MV-4-11 (cell line): ENCODE measurements at regions not wholly inside any gene's neighbourhood (a gene's known extent, or its start where the extent isn't known, plus 50 kb on each side); places are given as distances from the start of the nearest gene placed in this dataset.

Source experiments
- DNase-seq: peaks from one replicate; lab custom pipeline; 2025; lab: John Stamatoyannopoulos, UW

DNA sequence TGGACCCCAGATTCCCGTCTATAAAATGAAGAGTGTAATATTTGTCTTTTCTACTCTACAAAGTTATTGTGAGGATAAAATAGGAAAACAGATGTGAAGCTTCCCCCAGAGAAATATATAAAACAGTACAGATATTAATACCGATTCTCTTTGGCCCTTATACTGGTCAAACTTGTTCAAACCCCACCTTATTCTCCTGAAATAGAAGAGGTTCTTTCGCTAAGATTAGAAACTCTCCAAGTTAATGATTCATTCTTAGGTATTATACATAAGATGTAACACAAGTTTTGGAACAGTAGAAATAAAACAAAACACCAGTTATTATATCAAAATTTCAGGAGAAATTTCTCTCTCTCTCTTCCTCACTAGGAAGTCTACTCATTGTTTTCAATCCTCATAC lies 852.4 kb upstream of the ADAMTS5 start:
- DNase-seq = no peak

DNA sequence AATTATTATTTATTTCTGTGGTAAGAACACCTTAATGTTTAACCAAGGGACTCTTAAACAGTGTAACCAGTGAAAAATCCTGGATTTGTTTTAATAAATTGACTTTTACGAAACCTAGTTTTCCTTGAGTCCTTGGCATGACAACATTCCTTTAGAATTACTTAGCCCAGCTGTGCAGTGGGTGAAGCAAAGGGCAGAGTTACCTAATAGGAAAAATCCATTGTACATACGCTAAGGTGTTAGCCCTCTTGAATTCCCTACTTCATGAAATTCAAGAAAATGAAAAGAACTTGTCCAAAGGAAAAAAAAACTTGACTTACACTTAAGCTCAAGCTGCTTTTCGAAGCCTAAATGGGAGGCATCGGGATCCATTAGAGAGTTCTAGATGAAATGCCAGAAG lies 852.0 kb upstream of the ADAMTS5 start:
- DNase-seq = no peak

DNA sequence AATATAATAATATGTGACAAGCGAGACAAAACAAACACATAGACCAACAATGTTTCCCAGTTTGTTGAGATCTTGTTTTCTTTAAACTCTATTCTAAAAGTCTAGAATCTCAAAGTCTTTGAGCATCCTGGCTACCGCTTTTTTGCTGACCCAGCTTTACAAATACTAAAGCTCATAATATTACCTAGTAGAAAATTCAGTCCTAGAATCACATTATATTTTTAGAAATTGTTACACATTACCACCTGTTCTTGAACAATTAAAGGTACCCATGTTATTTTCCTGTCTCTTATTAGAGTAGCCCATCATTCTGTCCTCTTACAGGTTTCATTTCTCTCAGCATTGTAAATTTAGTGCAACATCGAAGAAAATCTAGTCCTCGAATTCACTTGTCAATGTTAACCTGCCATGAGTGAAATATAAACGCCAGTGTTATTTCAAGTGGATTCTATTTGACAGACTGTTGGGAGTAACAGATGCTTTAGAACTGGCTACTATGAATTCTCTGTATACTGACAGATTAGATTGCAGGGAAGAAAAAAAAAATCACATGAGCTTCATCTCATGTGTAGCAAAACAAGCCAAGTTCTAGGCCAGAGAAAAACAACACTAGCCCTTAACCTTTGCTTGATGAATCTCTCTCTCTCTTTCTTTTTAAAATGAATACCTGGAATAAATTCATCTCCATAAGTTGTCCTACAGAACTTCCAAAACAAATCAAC lies 851.2 kb upstream of the ADAMTS5 start:
- no peak for DNase-seq

DNA sequence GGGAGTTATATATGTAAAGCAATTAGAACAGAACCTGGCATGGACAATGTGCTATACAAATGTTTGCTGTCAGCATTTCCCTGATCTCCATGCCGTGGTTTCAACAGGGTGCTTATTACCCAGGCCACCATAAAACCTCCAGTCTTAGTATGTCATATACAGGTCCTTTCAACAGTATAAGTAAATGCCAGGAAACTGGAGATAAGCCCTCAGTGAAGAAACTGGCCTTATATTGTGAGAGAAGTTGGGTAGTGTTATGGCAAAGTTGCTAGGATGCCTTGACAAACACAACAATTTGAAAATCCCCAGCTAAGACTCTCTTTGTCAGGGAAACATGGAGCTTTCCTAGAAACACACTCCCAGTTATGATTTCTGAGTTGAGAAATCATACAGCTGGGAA lies 850.2 kb upstream of the ADAMTS5 start:
- DNase-seq = no peak

DNA sequence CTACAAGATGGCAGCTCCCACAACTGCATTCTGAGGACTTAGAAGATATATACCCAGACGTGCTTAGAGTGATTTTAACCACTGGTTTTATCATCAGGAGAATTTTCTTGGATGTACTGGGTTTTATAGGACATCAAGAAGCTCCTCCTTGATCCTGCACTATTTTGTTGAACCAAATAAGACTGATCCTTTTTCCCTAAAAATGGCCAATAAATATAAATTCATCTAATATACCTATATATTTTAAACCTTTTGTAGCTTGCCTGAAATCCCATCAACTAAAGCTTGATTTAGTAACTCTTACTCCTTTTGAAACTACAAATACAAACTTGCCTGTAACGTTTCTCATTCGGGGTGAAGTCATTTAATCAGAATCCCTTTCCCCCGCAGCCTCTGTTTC lies 849.4 kb upstream of the ADAMTS5 start:
- no peak for DNase-seq

DNA sequence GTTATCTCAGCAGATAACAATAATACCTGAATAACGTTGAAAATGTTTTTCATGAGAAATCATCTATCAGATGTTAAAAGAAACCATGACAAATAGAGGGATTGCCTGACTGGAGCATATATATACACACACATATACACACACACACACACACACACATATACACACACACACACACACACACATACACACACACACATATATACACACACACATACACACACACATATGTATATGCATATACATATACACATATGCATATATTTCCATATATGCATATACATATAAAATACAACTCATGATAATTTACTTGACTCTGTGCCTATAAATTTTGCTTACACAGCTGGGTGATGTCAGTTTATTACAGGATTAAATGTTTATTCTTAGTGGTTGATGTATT lies 847.3 kb upstream of the ADAMTS5 start:
- DNase-seq = no peak

DNA sequence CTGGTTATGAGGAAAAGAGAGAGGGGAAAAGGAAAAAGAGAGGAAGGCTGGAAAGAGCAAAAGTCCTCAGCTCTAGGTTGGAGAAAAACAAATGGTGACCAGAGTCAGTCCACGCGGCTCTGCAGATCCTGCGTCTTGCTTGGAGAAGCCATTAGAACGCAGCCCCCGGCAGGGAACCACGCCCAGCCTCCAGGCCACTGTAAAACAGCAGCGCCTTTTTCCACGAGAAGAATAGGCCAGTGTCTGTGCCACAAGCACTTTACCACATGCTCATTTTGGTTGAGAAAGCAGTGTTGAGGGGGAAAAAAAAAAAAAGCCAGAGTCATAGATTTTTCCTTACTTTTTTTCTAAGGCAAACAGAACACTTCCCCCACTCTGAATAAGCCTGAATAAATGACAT lies 846.9 kb upstream of the ADAMTS5 start:
- DNase-seq = no peak

DNA sequence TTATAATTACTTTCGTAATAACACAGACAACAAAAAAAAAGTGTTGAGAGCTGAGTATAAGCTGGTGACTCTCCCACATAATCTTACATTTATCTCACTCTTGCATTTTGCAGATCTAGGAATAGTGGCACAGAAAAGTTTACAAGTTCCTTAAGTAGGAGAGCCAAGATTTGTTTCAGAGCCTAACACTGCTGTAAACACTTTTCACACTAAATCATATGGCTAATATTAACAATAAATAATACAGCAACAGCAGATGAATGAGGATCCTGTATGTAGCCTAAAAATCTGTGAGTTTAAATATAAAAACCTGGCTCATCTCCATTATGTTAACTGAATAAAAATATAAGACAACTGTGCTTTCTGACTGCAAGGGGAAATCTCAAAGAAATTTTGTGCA lies 846.5 kb upstream of the ADAMTS5 start:
- DNase-seq = no peak

DNA sequence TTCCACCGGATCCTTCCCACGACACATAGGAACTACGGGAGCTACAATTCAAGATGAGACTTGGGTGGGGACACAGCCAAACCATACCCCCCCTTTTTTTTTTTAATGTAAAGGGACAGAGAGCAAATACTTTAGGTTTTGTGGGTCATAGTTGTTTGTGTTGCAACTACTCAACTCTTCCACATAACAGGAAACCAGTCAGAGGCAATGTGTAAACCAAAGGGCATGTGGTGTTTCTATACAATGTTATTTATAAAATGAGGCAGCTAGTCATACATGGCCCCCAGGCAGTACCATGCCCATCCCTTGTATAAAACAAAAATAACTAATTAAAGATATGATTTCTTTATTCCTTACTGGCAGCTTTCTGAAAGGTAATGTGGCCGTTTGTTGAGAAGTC lies 845.4 kb upstream of the ADAMTS5 start:
- peak; percentile 40 for DNase-seq

DNA sequence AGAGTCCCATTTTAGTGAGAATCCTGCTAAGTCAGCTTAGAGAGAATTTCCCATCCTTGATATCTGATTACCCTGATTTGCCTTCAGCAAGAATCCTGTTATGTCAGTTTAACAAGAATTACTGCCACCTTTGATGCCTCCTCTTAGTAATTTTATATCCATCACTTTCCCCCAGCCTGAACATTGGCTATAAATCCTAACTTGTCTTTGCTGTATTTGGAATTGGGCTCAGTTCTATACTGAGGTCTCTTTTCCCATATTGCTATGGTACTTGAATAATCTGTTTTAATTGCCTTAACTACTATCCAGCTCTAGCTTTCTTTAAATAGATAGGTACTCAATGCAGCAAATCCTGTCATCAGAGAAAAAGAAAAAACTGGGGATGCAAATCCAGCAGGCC lies 842.0 kb upstream of the ADAMTS5 start:
- no peak for DNase-seq

DNA sequence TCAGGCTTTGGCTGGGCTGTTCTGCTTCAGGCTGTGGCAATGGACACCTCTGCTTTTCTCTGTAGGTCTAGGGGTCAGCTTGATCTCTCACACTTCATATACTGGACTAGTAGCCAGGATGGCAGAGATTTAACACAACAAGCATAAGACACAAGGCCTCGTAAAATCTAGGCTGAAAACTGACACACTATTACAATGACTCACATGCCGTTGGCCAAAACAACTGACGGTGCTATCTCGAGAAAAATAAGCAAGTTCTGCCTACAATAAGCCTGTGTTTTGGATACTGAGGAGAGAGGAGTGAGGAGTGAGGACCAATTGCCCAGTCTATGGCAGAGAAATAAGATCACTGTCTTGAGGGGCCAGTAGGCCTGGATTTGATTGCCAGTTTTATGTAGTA lies 840.7 kb upstream of the ADAMTS5 start:
- no peak for DNase-seq

DNA sequence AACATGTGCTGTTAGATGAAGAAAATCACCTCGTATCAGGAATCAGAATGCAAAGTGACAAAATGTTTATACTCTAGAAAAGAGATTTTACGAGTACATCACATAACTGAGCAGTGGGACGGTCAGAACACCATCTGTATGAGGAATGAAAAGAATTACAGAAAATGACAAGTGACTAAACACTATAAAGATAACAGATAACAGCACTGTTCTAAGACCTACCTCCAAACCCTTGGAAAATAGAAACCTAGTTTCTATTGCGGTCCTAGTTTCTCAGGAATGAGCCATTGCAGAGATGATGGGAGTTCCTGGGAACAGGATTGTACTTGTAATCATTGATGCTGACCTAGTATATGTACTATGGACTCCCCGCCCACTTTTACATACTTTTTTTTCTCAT lies 839.4 kb upstream of the ADAMTS5 start:
- no peak for DNase-seq

DNA sequence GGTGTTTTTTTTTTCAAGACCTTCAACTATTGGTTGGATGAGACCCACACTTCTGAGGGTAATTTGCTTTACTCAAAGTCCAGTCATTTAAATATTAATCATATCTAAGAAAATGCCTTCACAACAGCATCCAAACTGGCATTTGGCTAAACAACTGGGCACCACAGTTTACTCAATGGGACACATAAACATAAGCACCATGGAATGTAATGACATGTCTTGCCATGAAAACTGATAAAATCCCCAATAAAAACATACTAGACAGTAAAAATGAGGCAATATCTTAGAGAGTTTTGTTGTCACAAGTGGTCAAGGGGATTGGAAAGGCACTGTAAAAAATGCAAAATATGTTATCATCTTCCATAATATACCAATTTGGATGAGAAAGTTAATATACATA lies 838.8 kb upstream of the ADAMTS5 start:
- DNase-seq = no peak

DNA sequence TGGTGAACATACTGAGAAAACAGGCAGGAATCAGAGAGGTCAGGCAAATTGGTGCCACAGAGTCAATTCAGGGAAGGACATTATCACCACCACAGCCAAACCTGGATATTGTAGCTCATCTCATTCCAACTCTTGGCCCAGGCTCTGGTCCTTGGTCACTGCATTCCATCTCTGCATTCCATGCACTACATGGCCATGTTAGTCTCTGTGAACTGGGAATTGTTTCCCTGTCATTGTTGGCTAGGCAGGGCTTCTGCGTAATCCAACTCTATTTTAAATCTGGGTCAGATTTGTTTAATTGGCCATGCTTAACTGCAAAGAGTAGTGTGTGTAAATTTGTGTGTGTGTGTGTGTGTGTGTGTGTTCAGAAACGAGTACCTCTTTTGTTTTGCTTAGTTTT lies 837.6 kb upstream of the ADAMTS5 start:
- no peak for DNase-seq

DNA sequence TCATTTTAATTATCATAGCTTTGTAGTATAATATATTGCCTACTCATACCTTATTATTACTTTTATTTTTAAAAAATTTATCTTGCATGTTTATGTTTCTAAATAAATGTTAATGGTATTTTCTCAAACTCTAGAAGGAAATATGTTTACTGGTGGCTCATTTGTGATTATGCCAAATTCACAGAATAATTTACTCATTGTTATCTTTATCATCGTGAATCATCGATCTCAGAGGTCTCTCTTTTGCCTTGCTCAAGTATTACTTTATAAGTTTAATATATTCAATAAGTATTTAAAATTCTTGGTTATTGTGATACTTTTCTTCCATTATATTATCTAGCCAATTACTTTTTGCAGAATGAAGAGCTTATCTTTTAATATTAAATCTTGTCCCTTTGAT lies 836.7 kb upstream of the ADAMTS5 start:
- DNase-seq = no peak

DNA sequence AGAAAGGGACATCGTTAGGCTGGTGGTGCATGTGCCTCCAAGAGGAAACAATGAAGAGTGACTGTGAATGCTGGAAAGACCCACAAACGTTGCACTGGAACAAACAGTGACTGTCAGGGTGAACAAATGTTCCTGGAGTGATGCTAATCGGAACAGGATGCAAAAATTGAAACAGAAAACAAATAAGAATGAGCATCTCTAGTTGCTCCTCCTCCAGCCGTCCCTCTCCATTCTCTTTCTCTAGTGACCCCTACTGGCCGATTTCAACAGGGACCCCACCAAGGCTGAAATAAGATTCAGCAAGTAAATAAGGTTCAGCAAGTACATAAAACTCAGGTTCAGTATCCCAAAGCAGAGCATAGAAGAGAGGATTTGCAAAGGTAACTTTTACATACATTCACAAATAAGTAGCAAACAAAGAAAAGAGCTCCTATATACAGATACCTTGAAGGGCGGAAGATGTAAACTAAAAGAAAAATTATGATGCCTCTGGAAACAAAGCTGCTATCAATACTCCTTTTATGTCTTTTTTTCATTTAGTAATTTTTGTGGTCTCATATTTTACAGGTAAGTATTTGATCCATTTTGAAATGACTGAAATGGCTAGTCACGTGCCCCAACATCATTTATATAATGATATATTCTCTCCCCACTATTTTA lies 836.1 kb upstream of the ADAMTS5 start:
- DNase-seq = peak; percentile 62

DNA sequence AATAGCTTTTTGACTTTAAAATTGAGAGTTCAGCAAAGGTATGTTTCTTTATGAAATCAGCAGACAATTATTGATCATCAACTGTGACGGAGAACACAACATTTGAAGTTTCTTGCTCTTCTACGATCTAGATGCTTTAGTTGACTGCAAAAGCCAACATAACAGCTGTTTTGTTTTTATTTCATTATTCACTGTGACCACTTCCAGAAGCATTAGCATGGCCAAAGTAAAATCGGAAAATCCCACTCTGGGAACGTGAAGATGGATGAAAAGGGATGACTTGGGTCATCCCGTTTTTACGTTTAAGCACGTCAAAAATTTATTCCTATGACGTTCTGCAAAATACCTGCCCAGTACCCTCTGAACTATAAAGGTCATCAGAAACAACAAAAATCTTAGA lies 833.0 kb upstream of the ADAMTS5 start:
- no peak for DNase-seq

DNA sequence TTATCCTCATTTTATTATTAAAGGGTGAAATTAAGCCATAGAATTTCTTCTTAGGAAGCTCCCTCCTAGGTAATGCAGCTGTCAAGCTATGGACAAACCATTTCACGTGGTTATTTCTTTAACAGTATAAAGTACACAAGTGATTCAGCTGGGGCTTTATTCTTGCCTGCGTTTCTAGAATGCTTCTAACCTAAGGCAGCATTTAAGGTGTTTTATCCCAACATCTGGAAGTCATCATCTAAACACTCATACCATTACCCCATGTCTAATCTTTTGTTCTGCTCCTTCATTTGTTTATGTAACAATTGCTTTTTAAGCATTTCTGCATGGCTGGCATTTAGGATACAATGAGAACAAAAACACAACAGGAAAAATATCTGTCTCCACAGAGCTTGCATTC lies 829.2 kb upstream of the ADAMTS5 start:
- no peak for DNase-seq

DNA sequence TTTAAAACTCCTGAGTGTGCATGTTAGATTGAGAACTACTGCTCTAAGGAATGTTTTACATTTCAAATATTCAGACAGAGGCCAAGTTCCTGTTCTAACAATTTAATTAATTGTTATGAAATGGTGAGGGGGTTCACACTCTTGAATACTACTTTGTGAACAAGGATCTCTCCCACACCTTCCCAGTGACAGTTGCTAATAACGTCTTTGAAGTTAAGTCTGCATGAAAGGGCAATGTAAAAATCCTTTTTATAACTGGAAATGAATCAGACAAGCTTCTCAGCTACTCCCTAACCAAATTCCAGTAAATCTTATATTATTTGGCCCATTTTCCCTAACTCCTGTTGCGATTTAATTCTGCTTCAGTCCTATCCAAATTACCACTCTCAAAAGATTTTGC lies 828.5 kb upstream of the ADAMTS5 start:
- DNase-seq = no peak

DNA sequence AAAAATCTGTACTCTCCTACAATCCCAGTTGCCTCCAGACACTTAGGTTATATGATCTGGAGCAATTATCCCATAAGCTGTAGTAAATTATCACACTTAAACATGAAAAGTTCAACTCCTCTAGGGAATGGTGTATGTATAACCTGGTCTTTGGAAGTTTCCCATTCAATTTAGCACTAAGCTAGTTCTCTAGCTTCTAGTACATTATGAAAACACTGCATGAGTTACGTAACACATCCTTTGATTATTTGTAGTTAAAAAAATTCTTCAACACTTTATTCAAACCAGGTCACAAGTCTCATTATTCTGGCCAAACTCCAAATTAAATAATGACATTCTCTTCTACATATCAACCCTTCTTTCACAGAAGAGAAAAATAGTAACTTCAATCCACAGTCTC lies 827.0 kb upstream of the ADAMTS5 start:
- no peak for DNase-seq

DNA sequence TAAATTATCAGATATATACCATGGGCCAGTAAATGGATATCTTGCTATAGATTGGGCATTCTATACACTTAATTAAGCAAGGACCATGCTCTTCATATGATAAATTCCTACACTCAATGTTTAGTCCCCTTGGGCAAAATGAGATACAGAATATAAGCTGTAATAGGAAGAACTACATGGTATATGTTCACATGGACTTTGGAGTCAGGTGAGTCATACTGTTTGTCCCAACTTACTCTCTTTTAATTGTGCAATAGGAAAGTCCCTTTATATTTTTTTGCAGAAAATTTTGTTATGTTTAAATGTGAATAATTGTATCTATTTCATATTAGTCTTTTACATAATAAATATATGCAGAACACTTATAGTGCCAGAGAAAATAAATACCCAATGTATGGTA lies 820.2 kb upstream of the ADAMTS5 start:
- no peak for DNase-seq

DNA sequence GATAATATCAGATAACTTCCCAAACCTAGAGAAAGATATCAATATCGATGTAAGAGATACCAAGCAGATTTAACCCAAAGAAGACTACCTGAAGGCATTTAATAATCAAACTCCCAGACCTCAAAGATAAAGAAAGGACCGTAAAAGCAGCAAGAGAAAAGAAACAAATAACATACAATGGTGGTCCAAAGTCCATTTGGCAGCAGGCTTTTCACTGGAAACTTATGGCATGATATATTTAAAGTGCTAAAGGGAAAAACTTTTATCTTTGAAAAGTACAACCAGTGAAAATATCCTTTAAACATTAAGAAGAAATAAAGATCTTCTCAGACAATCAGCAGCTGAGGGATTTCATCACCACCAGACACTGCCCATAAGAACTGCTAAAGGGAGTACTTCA lies 812.7 kb upstream of the ADAMTS5 start:
- DNase-seq = no peak

DNA sequence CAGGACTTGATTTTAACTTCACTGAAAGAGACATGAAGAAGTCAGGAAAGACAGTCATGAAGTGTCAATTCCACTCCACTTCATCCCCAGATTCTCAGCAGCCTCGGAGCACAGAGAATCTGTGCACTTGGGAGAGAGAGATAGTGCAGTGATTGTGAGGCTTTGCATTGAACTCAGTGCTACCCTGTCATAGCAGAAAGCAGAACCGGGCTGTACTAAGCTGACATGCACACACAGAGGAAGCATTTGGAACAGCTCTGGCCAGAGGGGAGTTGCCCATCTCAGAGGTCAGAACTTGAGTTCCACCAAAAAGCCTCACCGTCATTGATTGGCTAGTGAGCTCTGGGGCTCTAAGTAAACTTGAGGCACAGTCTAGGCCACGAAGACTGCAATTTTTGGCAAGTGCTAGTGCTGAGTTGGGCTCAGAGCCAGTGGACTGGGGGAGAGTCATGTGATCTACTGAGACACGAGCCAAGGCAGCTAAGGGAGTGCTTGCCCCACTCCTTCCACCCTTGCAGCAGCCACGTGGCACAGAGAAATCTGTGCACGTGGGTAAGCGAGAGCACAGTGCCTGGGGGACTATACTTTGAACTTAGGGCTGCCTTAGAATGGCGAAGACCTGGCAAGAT lies 810.2 kb upstream of the ADAMTS5 start:
- DNase-seq = peak; percentile 25

DNA sequence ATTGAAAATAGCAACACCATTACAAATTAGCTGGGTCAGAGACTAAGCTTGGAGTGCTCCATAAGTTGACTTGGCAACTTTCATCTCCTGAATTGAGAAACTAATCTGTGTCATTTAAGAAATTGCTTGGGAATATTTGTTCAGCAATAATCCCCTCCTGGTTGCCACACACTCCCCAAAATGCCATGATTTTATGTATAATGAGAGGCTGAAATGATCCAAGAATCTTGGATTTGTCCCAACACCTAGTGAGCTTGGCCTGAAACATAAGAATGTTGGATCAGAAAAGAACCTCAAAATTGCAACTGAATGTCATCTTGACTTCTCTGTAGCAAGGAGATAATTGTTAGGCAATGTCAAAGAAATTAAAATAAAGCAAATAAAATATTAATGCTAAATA lies 805.9 kb upstream of the ADAMTS5 start:
- no peak for DNase-seq
